ENCODE measurements at regions not wholly inside any gene's neighbourhood (a gene's known extent, or its start where the extent isn't known, plus 50 kb on each side); places are given as distances from the start of the nearest gene placed in this dataset.

GRCh38 chr5:5967373-5967772, 411.0 kb downstream of the MED10 start:
- no peak for DNase-seq (ENCODE audit: low spot score)
- TF ChIP-seq CTCF (IDR thresholded peaks at IDR 0.05; ENCODE audit: extremely low read depth, missing control alignments) = no peak

- no peak for DNase-seq (ENCODE audit: low spot score)
Measured at GRCh38 chr5:5965132-5965531, 413.2 kb downstream of the MED10 start.

DNA sequence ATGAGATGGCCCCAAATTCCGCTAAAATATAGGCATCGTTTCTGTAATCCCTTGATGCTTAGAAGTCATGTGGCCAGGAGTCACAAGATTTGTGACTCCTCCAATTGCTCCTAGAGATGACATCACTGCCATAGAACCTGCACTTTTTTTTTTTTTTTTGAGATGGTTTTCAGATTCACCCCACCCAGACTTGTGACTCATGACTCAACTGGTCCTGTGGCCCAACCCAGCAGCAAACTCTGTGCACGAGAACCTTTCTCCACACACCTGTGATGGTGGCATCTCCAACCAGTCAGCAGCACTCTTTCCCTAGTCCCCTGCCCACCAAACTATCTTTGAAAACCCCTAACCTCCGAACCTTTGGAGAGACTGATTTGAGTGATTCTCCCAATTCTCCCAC, 414.0 kb downstream of the MED10 start:
- TF ChIP-seq CTCF (IDR thresholded peaks at IDR 0.05; ENCODE audit: extremely low read depth, missing control alignments) = no peak
- no peak for DNase-seq (ENCODE audit: low spot score)

More at GRCh38 chr5:5965132-5965531, 413.2 kb downstream of the MED10 start:
- TF ChIP-seq CTCF (IDR thresholded peaks at IDR 0.05; ENCODE audit: extremely low read depth, missing control alignments) = no peak

DNA sequence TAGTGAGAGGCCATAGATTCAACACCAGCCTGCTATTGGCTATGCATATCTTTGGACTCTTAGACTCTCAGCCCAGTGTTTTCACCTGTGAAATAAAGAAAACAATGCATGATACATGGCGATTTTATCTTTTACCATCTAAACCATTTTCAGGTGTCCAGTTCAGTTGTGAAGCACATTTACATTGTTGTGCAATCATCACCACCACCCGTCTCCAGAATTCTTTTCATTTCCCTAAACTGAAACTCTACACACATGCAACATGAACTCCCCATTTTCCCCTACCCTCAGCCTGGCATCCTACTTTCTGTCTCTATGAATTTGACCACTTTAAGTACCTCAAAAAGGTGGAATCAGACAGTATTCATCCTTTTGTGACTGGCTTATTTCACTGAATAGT, 420.6 kb downstream of the MED10 start:
- no peak for TF ChIP-seq CTCF (IDR thresholded peaks at IDR 0.05; ENCODE audit: extremely low read depth, missing control alignments)
- no peak for DNase-seq (ENCODE audit: low spot score)

GRCh38 chr5:5954275-5954598, 424.1 kb downstream of the MED10 start:
- no peak for TF ChIP-seq CTCF (IDR thresholded peaks at IDR 0.05; ENCODE audit: extremely low read depth, missing control alignments)
- no peak for DNase-seq (ENCODE audit: low spot score)

DNA sequence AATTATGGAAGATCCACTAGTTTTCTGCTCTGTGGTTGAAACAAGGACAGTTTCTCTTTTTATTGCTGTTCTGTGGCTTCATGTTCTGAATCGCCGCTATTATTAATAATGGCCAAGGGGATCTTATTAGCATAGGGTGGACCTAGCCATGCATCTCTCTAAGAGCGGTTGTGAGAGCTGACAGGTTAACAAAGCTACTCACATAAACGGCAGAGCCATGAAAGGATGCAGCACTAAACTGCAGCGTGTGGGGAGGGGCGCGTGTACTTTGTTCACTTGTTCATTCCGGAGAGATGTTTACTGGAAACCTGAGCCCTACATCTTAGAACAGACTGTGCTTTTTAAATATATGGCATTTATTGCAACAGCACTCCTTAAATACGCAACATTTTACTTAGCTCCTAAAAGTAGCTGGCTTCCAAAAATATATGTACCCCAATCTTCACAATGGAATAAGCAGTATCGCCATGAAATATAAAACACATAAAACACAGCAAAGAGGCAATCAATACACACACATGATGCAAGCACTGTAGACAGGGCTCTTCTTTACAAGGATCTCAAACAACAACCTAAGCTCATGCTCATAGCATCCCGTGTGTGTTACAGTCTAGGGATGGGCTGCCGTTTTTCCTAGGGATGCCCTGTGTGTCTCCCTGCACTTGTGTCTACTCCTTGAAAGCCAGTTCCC, 424.6 kb downstream of the MED10 start:
- TF ChIP-seq CTCF (IDR thresholded peaks at IDR 0.05; ENCODE audit: extremely low read depth, missing control alignments) = no peak
- no peak for DNase-seq (ENCODE audit: low spot score)

GRCh38 chr5:5951953-5952352, 426.4 kb downstream of the MED10 start:
- no peak for DNase-seq (ENCODE audit: low spot score)
- no peak for TF ChIP-seq CTCF (IDR thresholded peaks at IDR 0.05; ENCODE audit: extremely low read depth, missing control alignments)
